GM13976 (cell line): ENCODE measurements at regions not wholly inside any gene's neighbourhood (a gene's known extent, or its start where the extent isn't known, plus 50 kb on each side); places are given as distances from the start of the nearest gene placed in this dataset.

Source experiments
- DNase-seq: peaks from one replicate; pipeline ENCODE4 v3.0.0; 2012; ENCODE audit warnings: low spot score
- CTCF ChIP-seq: IDR thresholded peaks from 2 replicates; pipeline ENCODE4 v1.5.1; 2012; ENCODE audit warnings: borderline replicate concordance, mild to moderate bottlenecking; ENCODE audit not compliant: insufficient read depth; ENCODE audit errors: extremely low read depth, missing control alignments, control extremely low read depth
- in situ Hi-C: fragments of 300-500 bp; cut with MboI; formaldehyde crosslinking; loops from one replicate; pipeline ENCODE4 v1.12.0; 2022; ENCODE audit warnings: low sequenced_read_pairs, mixed read lengths, inconsistent platforms; ENCODE audit not compliant: unreplicated experiment

GRCh38 chr13:109599901-109600657 lies 186.3 kb downstream of the IRS2 start:
- in situ Hi-C loops = no loop called here
- no peak for DNase-seq
- TF ChIP-seq CTCF = no peak

- DNase-seq = no peak
- TF ChIP-seq CTCF = no peak
- in situ Hi-C loops = no loop called here
Observed at GRCh38 chr13:109595471-109595870, 190.9 kb downstream of the IRS2 start.

GRCh38 chr13:109593230-109593629 lies 193.2 kb downstream of the IRS2 start:
- in situ Hi-C loops = no loop called here
- no peak for TF ChIP-seq CTCF
- DNase-seq = no peak

- TF ChIP-seq CTCF = no peak
- in situ Hi-C loops = no loop called here
- DNase-seq = no peak
Observed at GRCh38 chr13:109592770-109593169, 193.6 kb downstream of the IRS2 start.

- TF ChIP-seq CTCF = no peak
- no peak for DNase-seq
- in situ Hi-C loops = no loop called here
Observed at GRCh38 chr13:109587689-109588088, 198.7 kb downstream of the IRS2 start.

- in situ Hi-C loops = no loop called here
- no peak for TF ChIP-seq CTCF
- no peak for DNase-seq
Observed at GRCh38 chr13:109586509-109587346, 199.7 kb downstream of the IRS2 start.
